Hematopoietic multipotent progenitor cell (in vitro differentiated cells): ENCODE measurements at regions not wholly inside any gene's neighbourhood (a gene's known extent, or its start where the extent isn't known, plus 50 kb on each side); places are given as distances from the start of the nearest gene placed in this dataset.

Experiments used
- DNase-seq, 3 donors: peaks; one replicate each; pipeline ENCODE4 v3.0.0-alpha.2; 2011 to 2015; ENCODE audit warnings: low read depth in 2 of 3, low spot score in 2 of 3

- DNase-seq: no peak
These were observed 63.7 kb upstream of the CCBE1 start for GRCh38 chr18:59760619-59761600.

GRCh38 chr18:59760212-59760611 is 63.0 kb upstream of the CCBE1 start:
- DNase-seq: no peak

- no peak for DNase-seq
These were observed 61.6 kb upstream of the CCBE1 start for GRCh38 chr18:59758837-59759236.

GRCh38 chr18:59758106-59758505 is 60.9 kb upstream of the CCBE1 start:
- DNase-seq: no peak

GRCh38 chr18:59752666-59753065 is 55.4 kb upstream of the CCBE1 start:
- no peak for DNase-seq

- DNase-seq: no peak
These were observed 54.0 kb upstream of the CCBE1 start for GRCh38 chr18:59751186-59751585.

- no peak for DNase-seq
These were observed 51.6 kb upstream of the CCBE1 start for GRCh38 chr18:59748628-59749360.
